Panc1 (cell line): ENCODE measurements at regions not wholly inside any gene's neighbourhood (a gene's known extent, or its start where the extent isn't known, plus 50 kb on each side); places are given as distances from the start of the nearest gene placed in this dataset.

Experiments
- ATAC-seq: fragments of 200-7000 bp; cut with Tn5 transposase; 2 replicates; pipeline ENCODE4 v1.9.1; 2020; ENCODE audit warnings: mild to moderate bottlenecking, moderate library complexity
- BruUV-seq: library from RNA; stranded (reverse); fragments of 400-500 nt; replicated peaks from 2 replicates; lab custom pipeline; 2021; lab: Mats Ljungman, UMichigan
- CTCF ChIA-PET: fragments of 300-600 bp; sonication (Branson Sonifier 250); formaldehyde crosslinking; loops from one replicate; lab custom pipeline; 2022; ENCODE audit warnings: antibody characterized with exemption; lab: Charles Lee
- POLR2A ChIA-PET: fragments of 300-600 bp; sonication (Branson Sonifier 250); formaldehyde crosslinking; loops from one replicate; lab custom pipeline; 2022; ENCODE audit warnings: antibody characterized with exemption; lab: Charles Lee
- DNase-seq: peaks from one replicate; pipeline ENCODE4 v3.0.0-alpha.2; 2010; ENCODE audit warnings: low read depth, low spot score
- H3K27ac ChIP-seq: 2 replicates; pipeline ENCODE4 v1.5.1; 2011; ENCODE audit warnings: mild to moderate bottlenecking, low read length, inconsistent platforms
- H3K27me3 ChIP-seq: fragments of 200-500 bp; sonication (Bioruptor generic); 2 replicates; pipeline ENCODE4 v1.6.0; 2014; ENCODE audit warnings: low read length, inconsistent platforms; ENCODE audit not compliant: control insufficient read depth, insufficient read depth
- H3K36me3 ChIP-seq: fragments of 200-500 bp; sonication (Bioruptor generic); 2 replicates; pipeline ENCODE4 v1.5.1; 2014; ENCODE audit warnings: inconsistent platforms, mild to moderate bottlenecking, low read length, moderate library complexity; ENCODE audit not compliant: control insufficient read depth, insufficient read depth
- H3K4me1 ChIP-seq: 2 replicates; pipeline ENCODE4 v1.5.1; 2011; ENCODE audit warnings: inconsistent platforms, mild to moderate bottlenecking, low read length, moderate library complexity; ENCODE audit not compliant: control insufficient read depth, insufficient read depth
- H3K4me3 ChIP-seq, 2 experiments: 2 replicates each; pipeline ENCODE4 v1.5.1; 2011 to 2012; ENCODE audit warnings: low read depth in 2 of 2, low read length in 2 of 2, mild to moderate bottlenecking in 2 of 2, inconsistent platforms in 1 of 2, moderate library complexity in 1 of 2
- H3K9me3 ChIP-seq: fragments of 200-500 bp; sonication (Bioruptor generic); 2 replicates; pipeline ENCODE4 v1.5.1; 2014; ENCODE audit warnings: low read depth, mild to moderate bottlenecking, inconsistent platforms, low read length, moderate library complexity; ENCODE audit not compliant: control insufficient read depth, insufficient read depth
- CTCF ChIP-seq: fragments of 450-650 bp; IDR thresholded peaks from 2 replicates; pipeline ENCODE4 v1.5.1; 2017; ENCODE audit warnings: mild to moderate bottlenecking
- POLR2AphosphoS5 ChIP-seq: IDR thresholded peaks from 2 replicates; pipeline ENCODE4 v1.6.1; 2012; ENCODE audit warnings: mild to moderate bottlenecking, low read depth, low read length, moderate library complexity
- SIN3A ChIP-seq: IDR thresholded peaks from 2 replicates; pipeline ENCODE4 v1.6.1; 2012; ENCODE audit warnings: low read depth, mild to moderate bottlenecking, low read length, moderate library complexity, borderline replicate concordance; ENCODE audit not compliant: insufficient read depth
- TCF7L2 ChIP-seq: IDR thresholded peaks from 2 replicates; pipeline ENCODE4 v1.6.1; 2011; ENCODE audit warnings: mild to moderate bottlenecking, low read depth, low read length, inconsistent platforms
- in situ Hi-C: cut with HindIII; loops from 2 replicates; pipeline ENCODE4 v1.10.0; 2016; ENCODE audit warnings: low sequenced_read_pairs, low pct_unique_long_range_greater_than_20kb
- intact Hi-C: fragments of 100-400 bp; cut with micrococcal nuclease; formaldehyde crosslinking; loops from one replicate; pipeline ENCODE4 v1.10.0; 2022; ENCODE audit not compliant: unreplicated experiment
- TF ChIP-seq, protein P1 (sequence below), 2 experiments: IDR thresholded peaks; 2 replicates each; pipeline ENCODE4 v1.6.1; 2011 to 2012; ENCODE audit warnings: low read depth in 2 of 2, control low read depth in 1 of 2, low read length in 1 of 2, mild to moderate bottlenecking in 1 of 2, moderate library complexity in 1 of 2; ENCODE audit not compliant: insufficient read depth in 1 of 2

- ChIA-PET CTCF (no interaction called here), POLR2A (no interaction called here)
- BruUV-seq: no TSS peak
Observed at GRCh38 chr10:83848677-83849076, 290.6 kb upstream of the GHITM start.

DNA sequence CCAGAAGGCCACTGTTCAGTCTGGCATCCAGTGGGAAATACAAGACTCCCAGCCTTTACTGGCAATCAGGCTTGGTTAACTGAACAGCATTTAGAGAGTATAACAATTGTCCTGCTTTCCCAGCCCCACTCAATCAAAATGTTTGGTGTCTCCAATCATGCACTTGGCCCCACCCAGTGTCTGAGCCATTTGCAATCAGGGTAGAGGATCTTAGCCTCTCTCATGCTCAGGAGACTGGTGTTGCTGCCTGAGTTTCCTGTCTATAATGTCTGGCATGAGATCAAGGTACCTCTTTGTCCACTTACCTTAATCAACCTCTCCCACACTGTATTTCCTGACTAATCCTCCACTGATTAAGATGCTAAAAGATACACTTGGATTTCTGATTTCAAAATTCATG, 290.2 kb upstream of the GHITM start:
- no peaks in the 10 kb centered on the region for H3K9me3 ChIP-seq
- CTCF ChIA-PET: no interaction called here
- intact Hi-C loops (no loop called here), in situ Hi-C loops (no loop called here)
- H3K4me3 ChIP-seq: no peak overlapping the region
- no peak for TF ChIP-seq POLR2AphosphoS5
- no peak for TF ChIP-seq TCF7L2
- TF ChIP-seq CTCF: no peak
- TF ChIP-seq SIN3A: no peak
- TF ChIP-seq, protein P1, sequence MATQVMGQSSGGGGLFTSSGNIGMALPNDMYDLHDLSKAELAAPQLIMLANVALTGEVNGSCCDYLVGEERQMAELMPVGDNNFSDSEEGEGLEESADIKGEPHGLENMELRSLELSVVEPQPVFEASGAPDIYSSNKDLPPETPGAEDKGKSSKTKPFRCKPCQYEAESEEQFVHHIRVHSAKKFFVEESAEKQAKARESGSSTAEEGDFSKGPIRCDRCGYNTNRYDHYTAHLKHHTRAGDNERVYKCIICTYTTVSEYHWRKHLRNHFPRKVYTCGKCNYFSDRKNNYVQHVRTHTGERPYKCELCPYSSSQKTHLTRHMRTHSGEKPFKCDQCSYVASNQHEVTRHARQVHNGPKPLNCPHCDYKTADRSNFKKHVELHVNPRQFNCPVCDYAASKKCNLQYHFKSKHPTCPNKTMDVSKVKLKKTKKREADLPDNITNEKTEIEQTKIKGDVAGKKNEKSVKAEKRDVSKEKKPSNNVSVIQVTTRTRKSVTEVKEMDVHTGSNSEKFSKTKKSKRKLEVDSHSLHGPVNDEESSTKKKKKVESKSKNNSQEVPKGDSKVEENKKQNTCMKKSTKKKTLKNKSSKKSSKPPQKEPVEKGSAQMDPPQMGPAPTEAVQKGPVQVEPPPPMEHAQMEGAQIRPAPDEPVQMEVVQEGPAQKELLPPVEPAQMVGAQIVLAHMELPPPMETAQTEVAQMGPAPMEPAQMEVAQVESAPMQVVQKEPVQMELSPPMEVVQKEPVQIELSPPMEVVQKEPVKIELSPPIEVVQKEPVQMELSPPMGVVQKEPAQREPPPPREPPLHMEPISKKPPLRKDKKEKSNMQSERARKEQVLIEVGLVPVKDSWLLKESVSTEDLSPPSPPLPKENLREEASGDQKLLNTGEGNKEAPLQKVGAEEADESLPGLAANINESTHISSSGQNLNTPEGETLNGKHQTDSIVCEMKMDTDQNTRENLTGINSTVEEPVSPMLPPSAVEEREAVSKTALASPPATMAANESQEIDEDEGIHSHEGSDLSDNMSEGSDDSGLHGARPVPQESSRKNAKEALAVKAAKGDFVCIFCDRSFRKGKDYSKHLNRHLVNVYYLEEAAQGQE (IDR thresholded peaks at IDR 0.05; ENCODE audit: insufficient read depth in 1 of 2, low read depth in 2 of 2, low read length in 1 of 2): no peak
- H3K36me3 ChIP-seq: no peaks in the 10 kb centered on the region
- H3K27ac ChIP-seq: no peak overlapping the region
- DNase-seq (no peak), ATAC-seq (no peak)
- BruUV-seq: no TSS peak
- H3K4me1 ChIP-seq: no peaks in the 10 kb centered on the region
- POLR2A ChIA-PET: no interaction called here
- H3K27me3 ChIP-seq: no peaks in the 10 kb centered on the region

More at GRCh38 chr10:83848677-83849076, 290.6 kb upstream of the GHITM start:
- in situ Hi-C loops: no loop called here
- Histone ChIP-seq H3K27me3 (no peaks in the 10 kb centered on the region), H3K4me3 (no peak overlapping the region), H3K27ac (no peak overlapping the region), H3K9me3 (no peaks in the 10 kb centered on the region), H3K4me1 (no peaks in the 10 kb centered on the region), H3K36me3 (no peaks in the 10 kb centered on the region)
- DNase-seq (no peak), ATAC-seq (no peak)
- intact Hi-C loops: no loop called here
- no peak for TF ChIP-seq TCF7L2
- no peak for TF ChIP-seq SIN3A

DNA sequence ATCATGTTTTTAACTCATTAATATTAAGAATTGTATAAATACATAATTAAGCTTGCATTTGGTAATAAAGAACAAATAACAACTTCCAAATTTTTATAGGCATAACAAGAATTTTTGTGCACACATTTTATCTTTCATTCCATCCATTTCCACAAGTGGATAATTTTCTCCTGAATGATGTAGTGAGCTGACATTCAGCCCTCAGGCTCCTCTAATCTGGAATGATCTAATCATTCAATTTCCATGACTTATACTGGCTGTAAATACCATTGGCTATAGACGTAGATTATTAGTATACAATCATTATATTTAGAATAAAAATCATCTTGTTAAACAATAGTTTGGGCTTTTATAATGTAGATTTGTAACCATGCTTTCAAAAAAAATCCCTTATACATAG, 287.2 kb upstream of the GHITM start:
- Histone ChIP-seq H3K9me3 (no peaks in the 10 kb centered on the region), H3K36me3 (no peaks in the 10 kb centered on the region), H3K27me3 (no peaks in the 10 kb centered on the region), H3K4me1 (no peaks in the 10 kb centered on the region), H3K27ac (no peak overlapping the region), H3K4me3 (no peak overlapping the region)
- TF ChIP-seq POLR2AphosphoS5 (no peak), SIN3A (no peak), TCF7L2 (no peak), CTCF (no peak)
- TF ChIP-seq, protein P1 (IDR thresholded peaks at IDR 0.05; ENCODE audit: insufficient read depth in 1 of 2, low read depth in 2 of 2, low read length in 1 of 2): no peak
- in situ Hi-C loops: no loop called here
- intact Hi-C loops: no loop called here
- DNase-seq (no peak), ATAC-seq (no peak)
- no TSS peak for BruUV-seq
- ChIA-PET CTCF (no interaction called here), POLR2A (no interaction called here)
